Inflammatory macrophage treated with lipopolysaccharide for 1 hour (primary cell): ENCODE measurements at regions not wholly inside any gene's neighbourhood (a gene's known extent, or its start where the extent isn't known, plus 50 kb on each side); places are given as distances from the start of the nearest gene placed in this dataset.
"Not testable (repeated sequence)": the region's sequence is repeated elsewhere in the genome, so short reads cannot be mapped to it uniquely, and the experiment has no call there.

Source experiments
- DNase-seq, 2 donors: peaks; one replicate each; pipeline ENCODE4 v3.0.0-alpha.2; 2020 to 2022

- DNase-seq, result no peak
Measured at GRCh38 chr14:81584495-81584894, 50.8 kb upstream of the SEL1L start.

GRCh38 chr14:81589381-81590065 is 55.9 kb upstream of the SEL1L start:
- DNase-seq, result no peak

- DNase-seq, result no peak
Measured at GRCh38 chr14:81591266-81591665, 57.6 kb upstream of the SEL1L start.

GRCh38 chr14:81594012-81594411 is 60.4 kb upstream of the SEL1L start:
- no peak for DNase-seq

DNA sequence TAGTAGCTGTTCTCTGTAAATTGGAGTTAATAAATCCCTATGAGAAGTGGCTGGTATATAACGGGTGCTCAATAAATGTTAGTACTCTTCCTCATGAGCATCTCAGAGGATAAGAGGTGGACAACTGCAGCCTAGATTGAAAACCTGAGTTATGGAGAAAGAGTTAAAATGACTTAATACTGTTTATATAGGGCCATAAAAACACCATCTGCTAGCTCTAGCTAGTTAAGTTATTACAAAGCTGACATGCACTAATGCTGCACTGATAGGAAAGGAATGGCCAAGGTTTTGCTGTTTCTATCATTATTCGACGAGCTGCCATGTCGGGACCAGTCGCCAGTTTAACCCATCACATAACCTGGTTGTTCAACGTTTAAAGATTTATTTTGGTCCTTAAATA is 72.0 kb upstream of the SEL1L start:
- no peak for DNase-seq

GRCh38 chr14:81613341-81614045 is 79.8 kb upstream of the SEL1L start:
- no peak for DNase-seq

DNA sequence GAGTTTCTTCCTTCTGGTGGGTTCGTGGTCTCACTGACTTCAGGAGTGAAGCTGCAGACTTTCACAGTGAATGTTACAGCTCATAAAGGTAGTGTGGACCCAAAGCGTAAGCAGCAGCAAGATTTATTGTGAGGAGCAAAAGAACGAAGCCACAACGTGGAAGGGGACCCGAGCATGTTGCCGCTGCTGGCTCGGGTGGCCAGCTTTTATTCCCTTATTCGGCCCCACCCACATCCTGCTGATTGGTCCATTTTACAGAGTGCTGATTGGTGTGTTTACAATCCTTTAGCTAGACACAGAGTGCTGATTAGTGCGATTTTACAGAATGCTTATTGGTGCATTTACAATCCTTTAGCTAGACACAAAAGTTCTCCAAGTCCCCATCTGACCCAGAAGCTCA is 80.6 kb upstream of the SEL1L start:
- DNase-seq, result not testable (repeated sequence)

GRCh38 chr14:81618695-81619094 is 85.0 kb upstream of the SEL1L start:
- DNase-seq, result no peak

DNA sequence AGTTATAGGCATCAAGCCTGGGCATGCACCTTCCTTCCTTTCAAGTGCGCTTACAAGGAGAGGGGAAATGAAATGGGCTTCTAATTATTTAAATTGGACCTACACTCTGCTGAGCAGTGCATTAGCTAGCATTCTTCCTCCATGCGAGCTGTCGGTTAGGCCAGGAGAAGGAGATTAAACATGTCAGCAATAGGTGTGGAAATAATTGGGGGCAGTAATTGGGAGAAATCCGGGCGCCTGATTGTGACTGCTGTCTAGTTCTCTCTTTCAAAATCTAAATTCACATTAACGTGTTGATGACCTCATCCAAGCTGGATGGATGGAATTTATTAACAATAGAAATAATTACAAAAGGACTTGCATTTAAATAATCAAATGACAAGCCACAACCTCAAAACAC is 86.2 kb upstream of the SEL1L start:
- DNase-seq, result no peak

DNA sequence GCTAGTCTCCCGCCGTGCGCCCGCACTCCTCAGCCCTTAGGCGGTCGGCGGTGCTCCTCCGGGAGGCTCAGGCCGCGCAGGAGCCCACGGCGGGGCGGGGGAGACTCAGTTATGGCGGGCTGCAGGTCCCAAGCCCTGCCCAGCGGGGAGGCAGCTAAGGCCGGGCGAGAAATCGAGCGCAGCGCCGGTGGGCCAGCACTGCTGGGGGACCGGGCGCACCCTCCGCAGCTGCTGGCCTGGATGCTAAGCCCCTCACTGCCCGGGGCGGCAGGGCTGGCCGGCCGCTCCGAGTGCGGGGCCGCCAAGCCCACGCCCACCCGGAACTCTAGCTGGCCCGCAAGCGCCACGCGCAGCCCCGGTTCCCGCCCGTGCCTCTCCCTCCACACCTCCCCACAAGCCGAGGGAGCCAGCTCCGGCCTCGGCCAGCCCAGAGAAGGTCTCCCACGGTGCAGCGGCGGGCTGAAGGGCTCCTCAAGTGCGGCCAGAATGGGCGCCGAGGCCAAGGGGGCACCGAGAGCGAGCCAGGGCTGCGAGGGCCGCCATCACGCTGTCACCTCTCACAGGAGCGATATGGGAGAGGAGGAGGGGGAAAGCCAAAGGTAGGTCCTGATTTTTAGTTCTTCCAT is 90.2 kb upstream of the SEL1L start:
- DNase-seq, result not testable (repeated sequence)

GRCh38 chr14:81625343-81625742 is 91.7 kb upstream of the SEL1L start:
- DNase-seq, result peak; percentile 25 to 33

DNA sequence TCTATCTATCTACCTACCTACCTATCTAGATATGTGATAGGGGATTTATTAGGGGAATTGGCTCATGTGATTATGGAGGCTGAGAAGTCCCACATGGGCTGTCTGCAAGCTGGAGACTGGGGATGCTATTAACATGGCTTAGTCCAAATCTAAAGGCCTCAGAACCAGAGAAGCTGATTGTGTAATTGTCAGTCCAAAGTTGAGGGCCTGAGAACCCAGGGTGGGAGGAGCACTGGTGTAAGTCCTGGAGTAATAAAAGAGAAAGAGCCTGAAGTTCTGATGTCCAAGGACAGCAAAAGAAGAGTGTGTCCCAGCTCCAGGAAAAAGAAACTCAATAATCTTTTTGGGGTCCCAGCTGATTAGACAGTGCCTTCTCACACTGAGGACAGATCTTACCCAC is 98.5 kb upstream of the SEL1L start:
- DNase-seq, result no peak

DNA sequence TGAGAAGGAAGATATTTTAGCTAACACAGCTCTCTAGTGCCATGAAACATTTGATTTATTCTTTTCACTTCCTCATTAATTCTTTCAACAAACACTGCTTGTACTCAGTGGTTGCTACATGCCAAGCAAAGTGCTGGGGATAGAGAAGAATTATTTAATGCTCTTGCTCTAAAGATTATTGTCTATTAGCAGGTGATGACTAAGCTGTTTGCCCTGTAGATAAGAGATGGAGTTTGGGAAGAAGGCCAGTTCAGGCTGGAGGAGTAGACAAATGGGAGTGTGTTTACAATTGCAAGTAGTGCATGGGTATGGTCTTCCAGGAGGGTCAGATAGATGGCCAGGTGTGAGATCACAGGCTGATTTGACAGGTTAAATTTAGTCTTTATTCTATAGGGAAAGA is 99.8 kb upstream of the SEL1L start:
- no peak for DNase-seq

GRCh38 chr14:81637639-81638038 is 104.0 kb upstream of the SEL1L start:
- DNase-seq, result no peak

- DNase-seq, result no peak
Measured at GRCh38 chr14:81638656-81639280, 105.1 kb upstream of the SEL1L start.

- no peak for DNase-seq
Measured at GRCh38 chr14:81653626-81654025, 120.0 kb upstream of the SEL1L start.

DNA sequence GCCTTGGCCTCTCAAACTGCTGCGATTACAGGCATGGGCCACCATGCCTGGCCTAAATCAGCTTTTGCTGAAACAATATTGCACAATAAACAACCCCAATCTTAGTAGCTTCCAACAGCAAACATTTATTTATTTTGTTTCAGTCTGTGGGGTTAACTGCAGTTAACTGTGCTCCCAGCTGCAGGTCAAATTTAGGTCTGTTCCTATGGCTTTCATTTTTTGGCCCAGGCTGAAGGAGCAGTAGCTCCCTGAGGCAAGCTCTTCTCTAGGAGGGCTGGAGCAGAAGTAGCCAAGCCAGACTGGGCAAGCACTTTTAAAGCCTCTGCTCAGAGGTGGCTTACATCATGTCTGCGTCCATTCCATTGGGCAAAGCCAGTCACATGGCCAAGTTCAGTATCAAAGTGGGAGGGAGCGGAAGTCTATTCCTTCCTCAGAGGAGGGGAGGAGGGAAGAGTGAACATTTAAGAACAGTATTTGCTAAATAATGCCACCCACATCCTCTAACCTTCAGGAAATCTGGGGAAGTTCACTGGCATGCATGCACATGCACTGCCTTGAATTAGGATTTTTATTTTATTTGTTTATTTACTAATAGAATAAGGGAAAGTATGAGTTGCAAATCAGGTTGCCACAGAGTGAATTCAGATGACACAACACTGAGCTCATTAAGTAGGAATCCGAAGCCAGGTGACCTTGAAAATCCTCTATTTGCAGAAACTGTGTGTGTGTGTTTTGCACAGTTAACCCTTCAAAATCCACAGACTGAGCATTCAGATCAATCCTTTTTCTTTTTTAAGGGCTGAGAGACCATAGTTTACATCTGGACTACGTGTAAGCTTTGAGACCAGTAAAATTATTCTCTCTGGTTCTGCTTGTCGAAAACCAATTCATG is 122.0 kb upstream of the SEL1L start:
- DNase-seq, result no peak

GRCh38 chr14:81656811-81657210 is 123.2 kb upstream of the SEL1L start:
- DNase-seq, result no peak

- DNase-seq, result no peak
Measured at GRCh38 chr14:81662066-81662465, 128.4 kb upstream of the SEL1L start.

DNA sequence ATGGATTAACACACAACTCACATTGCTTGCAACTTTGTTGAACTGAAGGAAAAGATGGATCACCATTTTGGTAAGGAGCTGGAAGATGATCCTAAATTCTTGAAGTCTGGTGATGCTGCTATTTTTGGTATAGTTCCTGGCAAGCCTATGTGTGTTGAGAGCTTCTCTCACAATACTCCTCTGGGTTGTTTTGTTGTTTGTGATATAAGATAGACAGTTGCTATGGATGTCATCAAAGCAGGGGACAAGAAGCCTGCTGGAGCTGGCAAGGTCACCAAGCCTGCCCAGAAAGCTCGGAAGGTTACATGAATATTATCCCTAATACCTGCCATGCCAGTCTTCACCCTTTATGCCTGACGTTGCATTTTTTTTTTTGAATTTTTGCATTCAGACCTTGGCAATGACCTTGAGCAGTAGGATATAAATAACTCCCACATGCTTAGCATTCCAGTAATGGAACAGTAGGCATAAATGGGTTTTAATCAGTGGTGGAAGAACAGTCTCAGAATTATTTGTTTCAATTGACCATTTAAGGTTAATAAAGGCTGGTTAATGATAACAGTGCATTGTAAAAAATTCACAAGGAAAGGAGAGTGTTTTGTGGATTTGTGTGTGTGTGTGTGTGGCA is 129.0 kb upstream of the SEL1L start:
- no peak for DNase-seq

DNA sequence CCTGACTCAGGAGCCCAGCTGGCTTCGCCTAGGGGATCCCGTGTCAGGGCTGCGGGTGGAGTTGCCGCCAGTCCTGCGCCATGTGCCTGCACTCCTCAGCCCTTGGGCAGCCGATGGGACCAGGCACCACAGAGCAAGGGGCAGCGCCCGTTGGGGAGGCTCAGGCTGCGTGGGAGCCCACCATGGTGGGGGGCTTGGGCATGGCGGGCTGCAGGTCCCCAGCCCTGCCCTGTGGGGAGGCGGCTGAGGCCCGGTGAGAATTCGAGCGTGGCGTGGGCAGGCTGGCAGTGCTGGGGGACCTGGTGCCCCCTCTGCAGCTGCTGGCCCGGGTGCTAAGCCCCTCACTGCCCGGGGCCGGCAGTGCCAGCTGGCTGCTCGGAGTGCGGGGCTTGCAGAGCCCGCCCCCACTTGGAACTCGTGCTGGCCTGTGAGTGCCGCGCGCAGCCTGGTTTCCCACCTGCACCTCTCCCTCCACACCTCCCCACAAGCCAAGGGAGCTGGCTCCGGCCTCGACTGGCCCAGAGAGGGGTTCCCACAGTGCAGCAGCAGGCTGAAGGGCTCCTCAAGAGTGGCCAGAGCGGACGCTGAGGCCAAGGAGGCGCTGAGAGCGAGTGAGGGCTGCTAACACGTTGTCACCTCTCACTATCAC is 135.1 kb upstream of the SEL1L start:
- DNase-seq, result no peak

DNA sequence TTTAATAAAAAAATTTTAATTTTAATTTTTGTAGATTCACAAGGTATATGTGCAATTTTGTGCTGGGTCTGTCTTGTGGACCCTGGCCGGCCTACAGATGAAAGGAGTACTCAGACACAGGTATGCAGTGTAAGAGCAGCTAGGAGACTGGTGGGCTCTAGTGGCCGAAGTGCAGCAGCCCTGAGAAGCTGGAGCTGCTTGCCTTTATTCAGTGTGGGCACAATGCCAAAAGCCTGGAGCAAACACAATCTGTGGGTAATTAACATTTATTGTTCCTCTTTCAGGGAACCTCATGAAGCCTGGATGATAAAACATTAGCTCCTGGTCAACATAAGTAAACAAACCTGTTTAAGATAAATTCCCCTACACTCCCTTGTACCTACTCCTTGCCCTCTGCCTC is 135.7 kb upstream of the SEL1L start:
- no peak for DNase-seq
